Mesothelial cell of epicardium (in vitro differentiated cells): ENCODE measurements at regions not wholly inside any gene's neighbourhood (a gene's known extent, or its start where the extent isn't known, plus 50 kb on each side); places are given as distances from the start of the nearest gene placed in this dataset.
"Not testable (repeated sequence)": the region's sequence is repeated elsewhere in the genome, so short reads cannot be mapped to it uniquely, and the experiment has no call there.

Experiments used
- DNase-seq, 2 experiments: peaks; one replicate each; pipeline ENCODE4 v3.0.0; 2021; ENCODE audit warnings: low spot score in 2 of 2; ENCODE audit not compliant: unreplicated experiment in 2 of 2
- H3K27ac Mint-ChIP-seq: 2 replicates; pipeline ENCODE4 v1.8.0; 2021; ENCODE audit warnings: mixed read lengths
- H3K27me3 Mint-ChIP-seq: 2 replicates; pipeline ENCODE4 v1.8.0; 2021; ENCODE audit warnings: low read depth, mixed read lengths
- H3K36me3 Mint-ChIP-seq: 2 replicates; pipeline ENCODE4 v1.8.0; 2021; ENCODE audit warnings: mixed read lengths
- H3K4me1 Mint-ChIP-seq: 2 replicates; pipeline ENCODE4 v1.8.0; 2021; ENCODE audit warnings: mixed read lengths
- H3K4me3 Mint-ChIP-seq: 2 replicates; pipeline ENCODE4 v1.8.0; 2021; ENCODE audit warnings: mild to moderate bottlenecking, moderate library complexity, mixed read lengths
- H3K9me3 Mint-ChIP-seq: 2 replicates; pipeline ENCODE4 v1.8.0; 2021; ENCODE audit warnings: mixed read lengths
- CTCF ChIP-seq: fragments of 200-600 bp; sonication (generic); IDR thresholded peaks from one replicate; pipeline ENCODE4 v1.5.0; 2021; ENCODE audit warnings: antibody characterized with exemption; ENCODE audit not compliant: unreplicated experiment

- Mint-ChIP-seq H3K4me1 (no peaks in the 10 kb centered on the region), H3K27ac (no peak overlapping the region), H3K36me3 (no peaks in the 10 kb centered on the region), H3K4me3 (no peak overlapping the region), H3K9me3 (peaks cover 20% of the 10 kb centered on the region), H3K27me3 (peaks cover 1% of the 10 kb centered on the region)
- TF ChIP-seq CTCF: no peak
- DNase-seq: no peak
Measured at GRCh38 chrX:137916090-137916746, 350.3 kb downstream of the ZIC3 start.

GRCh38 chrX:137926090-137926489 is 360.2 kb downstream of the ZIC3 start:
- Mint-ChIP-seq H3K36me3 (no peaks in the 10 kb centered on the region), H3K27me3 (peaks cover 4% of the 10 kb centered on the region), H3K4me3 (no peak overlapping the region), H3K27ac (no peak overlapping the region), H3K4me1 (no peaks in the 10 kb centered on the region), H3K9me3 (no peaks in the 10 kb centered on the region)
- TF ChIP-seq CTCF: peak; percentile 53
- no peak for DNase-seq

- peaks cover 10% of the 10 kb centered on the region for H3K9me3 Mint-ChIP-seq
- H3K4me3 Mint-ChIP-seq: no peak overlapping the region
- TF ChIP-seq CTCF: no peak
- no peaks in the 10 kb centered on the region for H3K4me1 Mint-ChIP-seq
- no peak overlapping the region for H3K27ac Mint-ChIP-seq
- no peaks in the 10 kb centered on the region for H3K36me3 Mint-ChIP-seq
- DNase-seq: no peak
- H3K27me3 Mint-ChIP-seq: peaks cover 4% of the 10 kb centered on the region
Measured at GRCh38 chrX:137929951-137930350, 364.0 kb downstream of the ZIC3 start.

GRCh38 chrX:137930533-137930932 is 364.6 kb downstream of the ZIC3 start:
- H3K4me1 Mint-ChIP-seq: no peaks in the 10 kb centered on the region
- peaks cover 4% of the 10 kb centered on the region for H3K27me3 Mint-ChIP-seq
- no peaks in the 10 kb centered on the region for H3K36me3 Mint-ChIP-seq
- no peak for TF ChIP-seq CTCF
- H3K9me3 Mint-ChIP-seq: peaks cover 14% of the 10 kb centered on the region
- no peak overlapping the region for H3K27ac Mint-ChIP-seq
- H3K4me3 Mint-ChIP-seq: no peak overlapping the region
- DNase-seq: no peak

GRCh38 chrX:137934214-137934613 is 368.3 kb downstream of the ZIC3 start:
- DNase-seq, H3K27me3 Mint-ChIP-seq, H3K27ac Mint-ChIP-seq, H3K4me1 Mint-ChIP-seq, H3K4me3 Mint-ChIP-seq, H3K36me3 Mint-ChIP-seq: not testable (repeated sequence)
- peaks cover 40% of the 10 kb centered on the region for H3K9me3 Mint-ChIP-seq

GRCh38 chrX:137934887-137935286 is 369.0 kb downstream of the ZIC3 start:
- not testable (repeated sequence) for DNase-seq, H3K27ac Mint-ChIP-seq, H3K36me3 Mint-ChIP-seq, H3K27me3 Mint-ChIP-seq, H3K4me3 Mint-ChIP-seq, H3K4me1 Mint-ChIP-seq
- H3K9me3 Mint-ChIP-seq: peaks cover 45% of the 10 kb centered on the region

GRCh38 chrX:137945470-137945869 is 379.5 kb downstream of the ZIC3 start:
- Mint-ChIP-seq H3K9me3 (peaks cover 45% of the 10 kb centered on the region), H3K27me3 (no peaks in the 10 kb centered on the region), H3K27ac (no peak overlapping the region), H3K4me3 (no peak overlapping the region), H3K4me1 (no peaks in the 10 kb centered on the region), H3K36me3 (no peaks in the 10 kb centered on the region)
- no peak for TF ChIP-seq CTCF
- DNase-seq: no peak
